PC-3 (cell line): ENCODE measurements at regions not wholly inside any gene's neighbourhood (a gene's known extent, or its start where the extent isn't known, plus 50 kb on each side); places are given as distances from the start of the nearest gene placed in this dataset.

Source experiments
- ATAC-seq: fragments of 200-7000 bp; cut with Tn5 transposase; 2 replicates; pipeline ENCODE4 v1.9.1; 2020; ENCODE audit warnings: mild to moderate bottlenecking, moderate library complexity
- BruUV-seq: library from RNA; stranded (reverse); fragments of 400-500 nt; replicated peaks from 2 replicates; lab custom pipeline; 2021; lab: Mats Ljungman, UMichigan
- CTCF ChIA-PET: fragments of 300-600 bp; sonication (Branson Sonifier 250); formaldehyde crosslinking; loops from one replicate; lab custom pipeline; 2022; ENCODE audit warnings: antibody characterized with exemption; lab: Charles Lee
- POLR2A ChIA-PET: fragments of 300-600 bp; sonication (Branson Sonifier 250); formaldehyde crosslinking; loops from one replicate; lab custom pipeline; 2022; ENCODE audit warnings: antibody characterized with exemption; ENCODE audit not compliant: unreplicated experiment; lab: Charles Lee
- DNase-seq: peaks from one replicate; pipeline ENCODE4 v3.0.0-alpha.2; 2015
- H2AFZ ChIP-seq: fragments of 300-600 bp; sonication (generic); 2 replicates; pipeline ENCODE4 v1.6.0; 2016; ENCODE audit warnings: antibody characterized with exemption, low read length
- H3F3A ChIP-seq: fragments of 300-600 bp; sonication (generic); one replicate; pipeline ENCODE4 v1.6.0; 2017; ENCODE audit warnings: antibody characterized with exemption, low read length, control low read depth, mild to moderate bottlenecking; ENCODE audit not compliant: unreplicated experiment
- H3K27ac ChIP-seq: fragments of 300-600 bp; sonication (generic); 2 replicates; pipeline ENCODE4 v1.5.1; 2016; ENCODE audit warnings: mild to moderate bottlenecking, low read length
- H3K27me3 ChIP-seq: fragments of 300-600 bp; sonication (generic); 2 replicates; pipeline ENCODE4 v1.6.1; 2016; ENCODE audit warnings: low read length, mixed read lengths
- H3K36me3 ChIP-seq: fragments of 300-600 bp; sonication (generic); 2 replicates; pipeline ENCODE4 v1.6.1; 2016; ENCODE audit warnings: low read depth, mixed run types, low read length, mixed read lengths
- H3K4me1 ChIP-seq: fragments of 300-600 bp; sonication (generic); 2 replicates; pipeline ENCODE4 v1.5.1; 2016; ENCODE audit warnings: low read length; ENCODE audit not compliant: insufficient read depth
- H3K4me2 ChIP-seq: fragments of 300-600 bp; sonication (generic); 2 replicates; pipeline ENCODE4 v1.6.0; 2016; ENCODE audit warnings: low read length
- H3K4me3 ChIP-seq: fragments of 300-600 bp; sonication (generic); 2 replicates; pipeline ENCODE4 v1.5.1; 2016; ENCODE audit warnings: mild to moderate bottlenecking, low read length, mixed read lengths
- H3K79me2 ChIP-seq: fragments of 300-600 bp; sonication (generic); 2 replicates; pipeline ENCODE4 v1.6.1; 2017; ENCODE audit warnings: low read length, mixed read lengths
- H3K9ac ChIP-seq: fragments of 300-600 bp; sonication (generic); 2 replicates; pipeline ENCODE4 v1.6.0; 2016; ENCODE audit warnings: mild to moderate bottlenecking, low read length
- H3K9me2 ChIP-seq: fragments of 300-600 bp; sonication (generic); replicated peaks from 2 replicates; pipeline ENCODE4 v1.6.1; 2016; ENCODE audit warnings: mixed run types, low read length, mixed read lengths
- H3K9me3 ChIP-seq: fragments of 300-600 bp; sonication (generic); 2 replicates; pipeline ENCODE4 v1.6.1; 2016; ENCODE audit warnings: low read length, mixed read lengths
- H4K20me1 ChIP-seq: fragments of 300-600 bp; sonication (generic); 2 replicates; pipeline ENCODE4 v1.6.1; 2016; ENCODE audit warnings: low read length, mixed read lengths
- CTCF ChIP-seq: fragments of 300-600 bp; sonication (generic); conservative IDR thresholded peaks from 2 replicates; pipeline ENCODE4 v1.5.1; 2017; ENCODE audit warnings: antibody characterized with exemption, low read depth, mild to moderate bottlenecking, low read length
- EZH2 ChIP-seq: fragments of 300-600 bp; sonication (generic); IDR thresholded peaks from one replicate; pipeline ENCODE4 v1.6.1; 2017; ENCODE audit warnings: antibody characterized with exemption, mild to moderate bottlenecking, low read length; ENCODE audit not compliant: unreplicated experiment
- EZH2phosphoT487 ChIP-seq: fragments of 300-600 bp; sonication (generic); IDR thresholded peaks from 2 replicates; pipeline ENCODE4 v1.6.1; 2018; ENCODE audit warnings: mild to moderate bottlenecking, antibody characterized with exemption, low read length, borderline replicate concordance
- intact Hi-C: fragments of 100-400 bp; cut with micrococcal nuclease; formaldehyde crosslinking; loops from 2 replicates; pipeline ENCODE4 v1.9.0; 2023

- Histone ChIP-seq H3K27me3 (no peaks in the 10 kb centered on the region), H4K20me1 (no peaks in the 10 kb centered on the region), H3K79me2 (no peaks in the 10 kb centered on the region), H3K4me3 (no peak overlapping the region), H3K4me1 (peaks cover 24% of the 10 kb centered on the region), H3K4me2 (peak overlapping the region; percentile 42; the same call in 1 of the 2 replicates), H3K9me3 (no peaks in the 10 kb centered on the region), H3K9me2 (no peaks in the 10 kb centered on the region), H2AFZ (no peak overlapping the region), H3K27ac (no peak overlapping the region), H3F3A (no peaks in the 10 kb centered on the region), H3K36me3 (no peaks in the 10 kb centered on the region), H3K9ac (no peak overlapping the region)
- no TSS peak for BruUV-seq
- ChIA-PET CTCF (no interaction called here), POLR2A (no interaction called here)
- DNase-seq: peak; percentile 75
- peak; percentile 96 for ATAC-seq
- intact Hi-C loops: no loop called here
- no peak for TF ChIP-seq EZH2phosphoT487
- no peak for TF ChIP-seq EZH2
- no peak for TF ChIP-seq CTCF
Measured at GRCh38 chr12:59119676-59120075, 199.4 kb upstream of the LRIG3 start.

- no peaks in the 10 kb centered on the region for H3K79me2 ChIP-seq
- BruUV-seq: no TSS peak
- ATAC-seq: no peak
Measured at GRCh38 chr12:59118356-59118755, 198.1 kb upstream of the LRIG3 start.

More at GRCh38 chr12:59118356-59118755, 198.1 kb upstream of the LRIG3 start:
- POLR2A ChIA-PET: no interaction called here
- TF ChIP-seq CTCF (no peak), EZH2phosphoT487 (no peak), EZH2 (no peak)
- no peaks in the 10 kb centered on the region for H3K9me2 ChIP-seq
- H3K4me1 ChIP-seq: peaks cover 24% of the 10 kb centered on the region
- H2AFZ ChIP-seq: no peak overlapping the region
- CTCF ChIA-PET: interaction anchor here (0.6 kb wide), 1 partner anchor 1136 kb away, joined by 6 read pairs; no protein-coding TSS in a partner anchor
- H3F3A ChIP-seq: no peaks in the 10 kb centered on the region
- no peak overlapping the region for H3K4me2 ChIP-seq
- DNase-seq: peak; percentile 43
- H3K27me3 ChIP-seq: no peaks in the 10 kb centered on the region
- H3K27ac ChIP-seq: no peak overlapping the region
- H3K36me3 ChIP-seq: no peaks in the 10 kb centered on the region
- no peaks in the 10 kb centered on the region for H4K20me1 ChIP-seq
- no peak overlapping the region for H3K9ac ChIP-seq
- no peaks in the 10 kb centered on the region for H3K9me3 ChIP-seq
- intact Hi-C loops: no loop called here
- no peak overlapping the region for H3K4me3 ChIP-seq
